Fibroblast of skin of left biceps (primary cell): ENCODE measurements at regions not wholly inside any gene's neighbourhood (a gene's known extent, or its start where the extent isn't known, plus 50 kb on each side); places are given as distances from the start of the nearest gene placed in this dataset.
A peak's percentile ranks its signal among the peaks of the same experiment; 100 is the strongest.
"Not testable (repeated sequence)": the region's sequence is repeated elsewhere in the genome, so short reads cannot be mapped to it uniquely, and the experiment has no call there.

ENCODE experiments used
- DNase-seq, 2 experiments: peaks; one replicate each; pipeline ENCODE4 v3.0.0-alpha.2; 2013; ENCODE audit warnings: low read depth in 2 of 2

DNA sequence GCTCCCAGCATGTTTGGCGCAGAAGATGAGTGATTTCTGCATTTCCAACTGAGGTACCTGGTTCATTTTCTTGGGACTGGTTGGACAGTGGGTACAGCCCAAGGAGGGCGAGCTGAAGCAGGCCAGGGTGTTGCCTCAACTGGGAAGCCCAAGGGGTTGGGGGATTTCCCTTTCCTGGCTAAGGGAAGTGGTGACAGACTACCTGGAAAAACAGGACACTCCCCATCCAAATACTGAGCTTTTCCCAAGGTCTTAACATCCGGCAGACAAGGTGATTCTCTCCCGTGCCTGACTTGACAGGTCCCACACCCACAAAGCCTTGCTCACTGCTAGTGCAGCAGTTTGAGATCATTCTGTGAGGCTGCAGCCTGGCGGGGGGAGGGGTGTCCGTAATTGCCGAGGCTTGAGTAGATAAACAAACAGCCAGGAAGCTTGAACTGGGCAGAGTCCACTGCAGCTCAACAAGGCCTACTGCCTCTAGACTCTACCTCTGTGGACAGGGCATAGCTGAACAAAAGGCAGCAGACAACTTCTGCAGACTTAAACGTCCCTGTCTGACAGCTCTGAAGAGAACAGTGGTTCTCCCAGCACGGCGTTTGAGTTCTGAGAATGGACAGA, 307.7 kb upstream of the ARSJ start:
- DNase-seq = no peak

DNA sequence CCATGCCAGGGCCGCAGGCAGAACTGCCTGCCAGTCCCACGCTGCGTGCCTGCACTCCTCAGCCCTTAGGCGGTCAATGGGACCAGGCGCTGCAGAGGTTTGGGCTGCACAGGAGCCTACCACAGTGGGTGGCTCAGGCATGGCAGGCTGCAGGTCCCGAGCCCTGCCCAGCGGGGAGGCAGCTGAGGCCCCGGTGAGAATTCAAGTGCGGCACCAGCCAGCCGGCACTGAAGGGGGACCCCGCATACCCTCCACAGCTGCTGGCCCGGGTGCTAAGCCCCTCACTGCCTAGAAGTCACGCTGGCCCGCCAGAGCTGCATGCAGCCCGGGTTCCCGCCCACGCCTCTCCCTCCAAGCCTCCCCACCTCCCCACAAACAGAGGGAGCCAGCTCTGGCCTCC, 302.5 kb upstream of the UGT8 start:
- DNase-seq = no peak

DNA sequence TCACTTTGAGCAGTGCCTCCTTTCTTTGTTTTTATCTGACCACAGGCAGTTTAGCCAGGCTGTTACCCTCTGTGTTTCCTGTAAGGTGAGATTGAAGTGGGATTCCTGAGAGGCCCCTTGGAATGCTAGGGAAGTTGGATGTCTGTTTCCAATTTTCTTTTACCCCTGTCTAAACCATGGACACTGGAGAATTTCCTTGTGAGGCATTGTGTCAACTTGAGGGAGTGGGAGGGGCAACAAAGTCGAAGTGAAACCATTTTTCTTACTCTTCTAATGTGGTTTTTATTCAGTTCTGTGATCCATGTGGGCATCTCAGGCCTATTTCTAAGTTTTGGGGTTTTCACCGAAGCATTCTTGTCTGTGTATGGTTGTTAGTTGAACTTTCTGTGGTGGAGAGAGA, 296.1 kb upstream of the UGT8 start:
- DNase-seq = peak; percentile 32 to 42

DNA sequence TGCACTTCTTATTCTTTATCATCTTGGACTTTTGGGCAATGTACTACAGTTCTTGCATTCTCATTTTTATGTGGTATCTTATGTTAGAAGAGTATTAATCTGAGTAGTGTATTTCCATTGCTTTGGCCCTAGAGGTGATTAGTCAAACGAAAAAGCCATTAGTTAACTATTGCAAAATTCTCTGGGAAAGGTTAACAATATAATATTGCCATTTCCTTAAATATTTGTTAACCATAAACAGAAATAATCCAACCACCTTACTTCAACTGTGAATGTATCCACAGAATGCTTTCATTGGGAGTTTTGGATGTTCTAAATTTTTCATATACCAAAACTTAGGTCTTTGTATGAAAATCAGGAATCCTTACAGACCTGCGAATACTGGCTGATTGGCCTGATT, 294.6 kb upstream of the UGT8 start:
- no peak for DNase-seq

DNA sequence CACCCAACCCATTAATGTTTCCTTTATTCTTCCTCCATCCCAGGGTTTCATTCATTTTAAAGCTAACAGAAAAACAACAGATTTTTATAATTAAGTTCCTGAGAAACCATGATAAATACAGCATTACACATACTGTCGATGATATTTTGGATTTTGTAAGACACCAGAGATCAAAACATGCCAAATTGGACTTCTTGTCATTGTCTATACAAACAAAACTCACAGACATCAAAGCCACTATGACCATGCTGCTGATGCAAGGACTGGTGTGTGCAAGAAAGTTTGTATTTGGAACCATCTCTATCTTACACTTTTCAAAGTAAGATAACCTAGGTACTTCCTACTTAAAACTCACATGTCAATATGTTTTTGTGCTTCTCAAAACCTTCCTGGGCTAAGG, 294.0 kb upstream of the UGT8 start:
- DNase-seq = no peak

DNA sequence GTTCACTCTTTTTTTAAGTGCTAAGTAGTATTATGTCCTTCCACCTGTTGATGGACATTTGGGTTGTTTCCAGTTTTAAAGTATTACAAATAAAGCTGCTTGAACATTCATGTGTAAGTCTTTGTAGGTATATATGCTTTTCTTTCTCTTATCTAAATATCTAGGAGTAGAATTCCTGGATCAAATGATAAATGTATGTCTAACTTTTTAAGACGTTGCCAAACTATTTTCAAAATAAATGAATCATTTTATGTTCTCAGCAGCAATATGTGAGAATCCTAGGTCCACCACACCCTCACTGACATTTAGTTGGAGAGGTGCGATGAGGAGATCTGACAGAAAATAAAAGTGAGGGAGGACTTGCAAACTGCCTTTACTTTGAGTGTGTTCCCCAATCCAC, 291.7 kb upstream of the UGT8 start:
- no peak for DNase-seq

DNA sequence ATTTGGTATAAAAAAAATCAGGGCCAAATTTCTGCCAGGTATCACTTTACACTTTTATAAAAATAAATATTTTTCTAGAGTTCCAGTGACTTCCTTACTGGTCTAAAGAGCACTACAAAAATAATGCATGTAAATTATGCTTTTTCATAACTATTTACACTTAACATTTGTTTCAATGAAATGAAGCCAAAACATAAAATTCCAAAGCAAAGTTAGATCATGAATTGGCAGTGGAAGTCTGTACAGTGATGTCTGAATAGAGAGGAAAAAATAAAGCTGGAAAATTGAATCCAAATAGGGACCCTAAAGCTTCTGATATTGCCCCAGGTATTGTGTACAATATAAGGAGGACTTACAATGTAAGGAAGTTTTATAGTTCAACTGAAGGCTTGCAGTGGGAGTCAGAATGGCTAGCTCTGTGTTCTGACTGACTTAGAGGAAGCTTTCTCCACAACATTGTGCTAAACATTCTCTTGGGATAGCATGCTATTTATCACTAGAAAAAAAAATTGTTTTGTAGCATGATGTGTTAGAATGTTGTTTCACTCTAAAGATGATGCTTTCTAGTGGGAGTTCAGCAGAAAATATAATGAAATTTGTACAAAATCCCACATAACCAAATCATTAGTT, 288.2 kb upstream of the UGT8 start:
- DNase-seq = no peak

DNA sequence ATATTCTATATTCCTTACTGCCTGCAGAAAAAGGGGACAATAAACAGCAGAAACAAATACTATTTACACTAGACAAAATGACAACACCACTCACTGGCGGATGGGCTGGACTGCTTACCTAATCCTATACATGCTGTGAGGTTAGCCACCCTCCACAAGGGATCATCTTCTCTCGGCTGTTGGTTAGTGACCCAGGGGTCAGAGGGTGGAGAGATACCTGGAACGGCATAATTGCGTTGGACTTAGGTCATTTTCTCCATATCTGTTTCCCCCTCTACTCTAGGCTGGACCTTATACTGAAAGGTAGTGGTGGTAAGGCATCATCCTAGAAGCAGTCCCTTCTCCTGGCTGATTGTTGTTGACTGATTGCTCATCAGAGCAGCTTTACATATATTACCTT, 286.8 kb upstream of the UGT8 start:
- DNase-seq = no peak

DNA sequence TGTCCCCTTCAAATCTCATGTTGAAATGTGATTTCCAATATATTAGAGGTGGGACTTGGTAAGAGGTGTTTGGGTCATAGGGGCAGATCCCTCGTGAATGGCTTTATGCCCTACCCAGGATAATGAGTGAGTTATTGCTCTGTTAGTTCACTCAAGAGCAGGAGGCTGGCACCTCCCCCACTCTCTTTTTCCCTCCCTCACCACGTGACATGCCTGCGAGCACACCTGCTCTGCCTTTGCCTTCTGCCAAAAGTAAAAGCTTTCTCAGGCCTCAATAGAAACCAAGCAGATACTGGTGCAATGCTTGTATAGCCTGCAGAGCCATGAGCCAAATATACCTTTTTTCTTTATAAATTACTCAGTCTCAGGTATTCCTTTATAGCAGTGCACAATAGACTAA, 286.3 kb upstream of the UGT8 start:
- no peak for DNase-seq

DNA sequence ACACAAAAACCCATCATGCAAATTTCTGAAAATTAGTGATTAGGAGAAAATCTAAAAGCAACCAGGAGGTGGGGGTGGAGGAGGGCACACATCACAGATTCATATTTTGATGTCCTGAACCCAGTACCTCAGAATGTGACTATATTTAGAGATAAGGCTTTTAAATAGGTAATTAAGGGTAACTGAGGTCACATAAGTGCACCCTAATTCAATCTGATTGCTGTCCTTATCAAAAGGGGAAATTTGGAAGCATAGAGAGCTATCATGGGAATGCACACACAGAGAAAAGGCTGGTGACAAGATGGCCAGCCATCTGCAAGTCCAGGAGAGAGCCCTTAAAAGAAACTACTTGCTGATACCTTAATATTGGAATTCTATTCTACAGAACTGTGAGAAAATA, 281.8 kb upstream of the UGT8 start:
- no peak for DNase-seq

DNA sequence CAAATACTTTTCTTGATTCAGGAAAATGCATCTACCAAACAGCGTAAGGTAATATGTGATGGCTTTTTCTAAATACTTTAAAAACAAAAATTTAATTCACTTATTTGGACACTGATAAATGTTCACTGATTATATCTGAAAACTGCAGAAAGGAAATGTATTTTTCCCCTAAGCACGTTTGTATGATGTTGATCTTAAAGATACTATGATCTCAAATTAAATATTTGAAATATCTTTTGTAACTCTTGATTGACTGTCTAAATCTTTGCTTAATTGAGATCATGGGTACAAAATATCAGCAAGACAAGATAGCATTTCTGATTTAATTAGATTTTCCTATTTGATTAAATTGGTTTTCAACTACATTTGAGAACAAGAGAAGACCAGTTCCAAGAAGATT, 281.0 kb upstream of the UGT8 start:
- no peak for DNase-seq

DNA sequence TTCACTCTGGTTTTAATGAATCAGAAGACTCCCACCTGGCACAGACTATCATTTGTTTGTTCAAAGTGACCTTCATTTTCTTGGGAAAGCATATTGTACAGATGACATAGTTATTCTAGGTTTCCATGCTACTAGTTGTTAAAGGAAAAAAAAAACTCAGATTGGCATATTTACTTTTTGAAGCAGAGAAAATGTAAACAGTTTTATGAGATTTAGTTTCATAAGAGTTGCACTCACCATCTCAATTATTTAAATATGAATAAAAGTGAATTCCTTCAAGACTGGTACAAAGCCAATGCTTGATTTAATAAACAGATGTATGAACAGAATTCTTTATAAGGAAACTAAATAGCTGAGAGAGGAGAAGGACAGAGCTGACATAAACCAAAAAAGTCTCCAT, 280.3 kb upstream of the UGT8 start:
- no peak for DNase-seq

DNA sequence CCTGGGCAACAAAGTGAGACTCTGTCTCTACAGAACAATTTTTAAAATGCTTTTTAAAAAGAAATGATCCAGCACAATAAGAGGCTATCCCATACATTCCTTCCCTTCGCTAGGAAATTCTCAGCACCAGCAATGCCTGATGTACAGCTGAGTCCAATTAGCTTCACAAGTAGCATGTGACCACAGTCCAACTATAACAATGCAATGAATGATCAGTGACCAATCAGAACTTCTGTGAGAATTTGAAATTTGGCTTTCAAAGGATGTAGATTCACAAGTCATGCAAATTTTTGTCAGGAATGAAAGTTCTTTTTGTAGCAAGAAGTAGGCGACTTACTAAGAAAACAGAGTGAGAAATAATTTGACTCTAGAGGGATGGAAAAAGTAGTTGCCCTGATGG, 278.5 kb upstream of the UGT8 start:
- peak in 1 of 2 experiments; percentile 8 for DNase-seq

DNA sequence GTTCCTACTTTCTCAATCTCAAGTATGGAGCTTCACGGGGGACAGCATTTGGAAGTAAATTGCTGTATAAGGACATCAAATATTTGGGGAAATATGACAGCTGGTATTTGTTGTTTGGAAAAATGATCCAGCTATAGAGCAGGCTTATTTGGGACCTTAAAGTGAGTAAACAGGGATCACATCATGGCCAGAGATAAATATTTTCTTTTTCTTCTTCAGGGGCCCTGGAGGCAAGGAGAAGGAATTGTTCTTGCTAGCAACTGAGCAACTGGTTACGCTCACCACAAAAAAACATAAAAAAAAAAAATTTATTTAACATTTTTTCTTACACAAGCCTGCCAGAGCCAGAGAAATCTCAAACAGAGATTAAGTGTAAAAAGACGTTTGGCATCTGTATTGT, 277.2 kb upstream of the UGT8 start:
- no peak for DNase-seq

DNA sequence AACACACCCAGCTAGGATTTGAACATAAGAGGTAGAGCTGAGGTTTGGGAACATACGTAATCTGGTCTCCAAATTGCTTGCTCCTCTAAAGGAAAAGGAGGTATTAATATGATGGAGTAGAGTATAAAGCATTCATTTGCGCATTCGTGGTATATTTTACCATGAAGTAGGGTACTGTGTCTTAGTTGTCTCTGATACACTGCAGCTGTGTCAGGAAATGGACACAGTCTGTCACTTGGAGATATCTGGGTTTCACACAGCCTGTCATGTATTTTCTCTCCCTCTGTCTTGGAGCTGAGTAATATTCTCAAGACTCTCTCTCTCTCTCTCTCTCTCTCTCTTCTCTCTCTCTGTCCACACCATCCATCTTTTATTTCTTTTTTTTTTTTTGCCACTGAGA, 274.8 kb upstream of the UGT8 start:
- DNase-seq = no peak

DNA sequence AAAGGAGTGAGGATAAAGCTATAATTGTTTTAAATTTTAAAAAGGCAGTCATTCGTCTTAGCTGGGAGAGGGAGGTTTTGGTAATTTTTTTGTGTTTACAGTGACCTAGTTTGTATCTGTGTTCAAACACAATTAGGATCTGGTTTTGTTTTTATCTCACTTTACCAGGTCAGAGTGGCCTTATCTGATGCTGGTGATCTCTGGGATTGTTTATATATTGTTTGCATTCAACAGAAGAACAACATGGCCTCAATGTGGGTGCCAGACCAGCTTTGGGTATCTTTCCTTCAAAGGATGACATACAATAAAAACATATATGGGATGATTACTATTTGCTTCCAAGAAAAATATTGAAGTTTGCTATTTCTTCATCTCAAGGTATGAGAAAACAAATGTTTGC, 272.2 kb upstream of the UGT8 start:
- DNase-seq = no peak

DNA sequence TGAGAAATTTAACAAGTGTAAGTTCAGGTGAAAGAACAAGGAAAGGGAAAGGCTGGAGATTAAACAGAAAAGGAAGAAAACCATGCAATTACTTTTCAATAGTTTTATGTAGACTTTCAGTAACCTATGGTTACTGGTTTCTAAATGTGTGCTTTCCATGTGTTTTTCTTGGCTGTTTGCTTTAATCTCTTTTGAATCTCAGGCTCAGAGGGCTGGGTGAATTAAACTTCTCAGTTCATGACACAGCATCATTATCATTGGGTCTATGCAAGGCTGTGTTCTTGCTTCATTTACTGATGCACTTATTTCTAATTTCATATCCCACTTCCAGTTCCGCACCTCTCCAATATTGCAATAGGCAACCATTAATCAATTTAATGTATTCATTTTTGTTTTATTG, 266.5 kb upstream of the UGT8 start:
- no peak for DNase-seq

DNA sequence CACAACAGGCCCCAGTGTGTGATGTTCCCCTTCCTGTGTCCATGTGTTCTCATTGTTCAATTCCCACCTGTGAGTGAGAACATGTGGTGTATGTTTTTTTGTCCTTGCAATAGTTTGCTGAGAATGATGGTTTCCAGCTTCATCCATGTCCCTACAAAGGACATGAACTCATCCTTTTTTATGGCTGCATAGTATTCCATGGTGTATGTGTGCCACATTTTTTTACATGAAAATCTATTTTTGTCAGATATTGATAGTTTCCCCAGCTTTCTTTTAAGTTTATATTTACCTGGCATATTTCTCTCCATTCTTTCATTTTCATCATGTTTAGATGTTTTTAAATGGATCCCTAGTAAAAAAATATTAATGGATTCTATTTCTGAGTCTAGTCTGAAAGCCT, 264.2 kb upstream of the UGT8 start:
- not testable (repeated sequence) for DNase-seq

DNA sequence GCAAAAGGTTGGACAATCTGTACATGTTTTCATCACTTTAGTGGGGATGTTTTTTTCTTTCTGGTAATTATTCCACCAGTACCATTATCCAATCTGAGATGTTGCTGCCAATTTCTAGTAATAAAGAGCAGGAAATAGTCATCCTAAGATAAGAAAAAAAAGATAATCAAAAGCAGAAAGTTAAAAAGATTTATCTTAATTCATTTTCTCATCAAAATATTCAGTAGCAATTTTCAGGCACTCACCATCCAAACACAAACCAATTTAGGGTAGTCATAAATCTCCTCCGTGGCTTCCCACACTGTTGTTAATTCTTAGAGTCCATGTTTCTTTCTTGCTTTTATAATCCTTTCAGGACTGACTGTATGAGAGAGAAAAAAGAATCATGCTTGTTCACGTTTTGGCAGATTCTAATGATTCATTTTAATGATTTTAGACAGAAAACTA, 263.7 kb upstream of the UGT8 start:
- peak; percentile 60 to 61 for DNase-seq

DNA sequence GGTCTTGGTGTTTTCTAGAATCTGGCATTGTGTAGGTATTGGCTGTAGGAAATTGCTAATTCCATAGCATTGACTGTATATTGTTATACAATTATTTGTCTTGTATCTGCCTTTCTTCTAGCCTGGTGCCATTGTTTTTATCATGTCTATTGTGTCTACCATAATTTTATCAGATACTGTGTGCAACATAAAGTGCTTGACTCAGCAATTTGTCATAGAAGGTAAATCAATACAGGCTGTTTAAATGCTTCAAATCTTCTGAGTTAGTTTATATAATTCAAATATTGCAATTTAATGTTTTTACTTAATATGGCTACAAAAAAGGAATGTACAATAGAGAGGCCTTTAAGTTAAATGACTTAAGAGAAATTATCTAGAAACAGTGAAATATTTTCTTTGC, 263.3 kb upstream of the UGT8 start:
- DNase-seq = no peak

DNA sequence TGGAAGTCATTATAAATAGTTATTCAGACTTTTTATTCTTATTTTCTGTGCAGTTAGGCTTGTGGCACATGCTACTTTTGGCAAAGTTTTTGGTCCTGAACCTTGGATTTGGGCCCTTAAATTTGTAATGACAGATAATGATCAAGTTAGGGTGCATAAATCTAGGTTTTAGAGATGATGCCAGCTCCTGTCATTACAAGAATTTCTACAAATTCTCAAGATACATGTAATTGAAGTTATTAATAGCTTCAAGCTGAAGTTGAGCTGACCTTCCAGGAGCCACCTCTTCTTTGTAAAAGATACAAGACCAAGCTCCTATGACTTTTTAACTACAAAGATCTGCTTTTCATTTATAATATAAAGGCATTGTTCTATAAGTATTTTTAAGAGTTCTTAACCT, 255.6 kb upstream of the UGT8 start:
- DNase-seq = no peak

DNA sequence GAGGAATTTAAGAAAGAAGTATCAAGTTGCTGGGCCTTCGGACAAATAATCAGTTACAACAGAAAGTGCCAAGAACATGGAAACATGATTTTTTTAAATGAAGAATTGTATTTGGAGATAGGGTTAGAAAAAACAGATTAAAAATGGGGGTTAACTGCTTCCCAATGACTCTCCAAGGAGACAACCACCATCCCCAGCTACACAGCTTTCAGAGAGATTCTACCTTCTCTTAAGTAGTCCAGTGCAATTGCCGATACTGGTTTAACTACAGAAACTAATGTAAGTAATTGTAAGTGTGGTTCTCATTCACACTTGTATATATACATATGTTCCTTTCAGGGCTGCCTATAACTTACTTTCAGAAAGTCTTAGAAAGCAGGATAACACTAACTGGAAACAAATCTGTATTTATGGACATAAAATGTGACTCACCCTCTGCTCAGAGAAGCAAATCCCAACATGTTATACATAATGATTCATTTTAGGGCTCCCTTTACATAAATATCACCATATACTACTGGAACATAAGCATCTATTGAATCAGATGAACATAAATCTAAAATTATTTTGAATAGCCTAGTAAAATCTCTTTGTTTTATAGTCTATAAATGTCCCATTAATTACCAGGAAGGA, 248.9 kb upstream of the UGT8 start:
- DNase-seq = peak; percentile 26 to 40

DNA sequence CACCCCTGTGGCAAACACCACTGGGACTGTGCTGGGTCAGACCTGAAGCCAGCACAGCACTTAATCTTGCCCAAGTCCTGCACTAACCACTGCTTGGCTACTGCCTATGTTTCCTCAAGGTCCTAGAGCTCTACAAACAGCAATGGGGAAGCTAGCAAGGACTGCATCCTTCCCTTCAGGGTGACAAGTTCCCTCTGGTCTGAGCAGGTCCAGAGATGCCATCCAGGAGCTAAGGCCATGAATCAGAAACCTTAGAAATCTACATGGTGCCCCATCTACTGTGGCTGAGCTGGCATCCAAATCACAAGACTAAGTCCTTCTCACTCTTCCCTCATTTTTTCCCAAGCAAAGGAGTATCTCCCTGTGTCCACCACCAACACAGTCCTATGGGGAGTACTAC, 239.7 kb upstream of the UGT8 start:
- DNase-seq = no peak

DNA sequence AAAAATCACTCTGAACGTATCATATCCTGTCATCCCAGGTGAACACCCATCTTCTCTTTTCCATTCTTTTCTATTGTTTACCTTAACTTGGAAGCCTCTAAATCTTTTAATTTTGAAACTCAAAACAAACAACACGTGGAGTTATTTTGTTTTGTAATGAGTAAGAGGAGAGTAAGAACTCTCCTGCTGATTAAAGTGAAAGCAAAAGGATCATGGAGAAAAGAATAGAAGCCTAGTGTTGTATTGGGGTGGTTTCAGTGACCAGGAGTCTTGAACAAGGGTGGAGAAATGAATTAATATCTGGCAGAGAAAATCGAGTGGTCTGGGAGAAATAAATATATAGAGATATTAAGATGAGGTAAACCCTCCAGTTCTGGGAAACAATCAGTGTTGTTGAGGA, 237.4 kb upstream of the UGT8 start:
- no peak for DNase-seq
